ENCODE measurements at regions not wholly inside any gene's neighbourhood (a gene's known extent, or its start where the extent isn't known, plus 50 kb on each side); places are given as distances from the start of the nearest gene placed in this dataset.
"Not testable (repeated sequence)": the region's sequence is repeated elsewhere in the genome, so short reads cannot be mapped to it uniquely, and the experiment has no call there.

DNA sequence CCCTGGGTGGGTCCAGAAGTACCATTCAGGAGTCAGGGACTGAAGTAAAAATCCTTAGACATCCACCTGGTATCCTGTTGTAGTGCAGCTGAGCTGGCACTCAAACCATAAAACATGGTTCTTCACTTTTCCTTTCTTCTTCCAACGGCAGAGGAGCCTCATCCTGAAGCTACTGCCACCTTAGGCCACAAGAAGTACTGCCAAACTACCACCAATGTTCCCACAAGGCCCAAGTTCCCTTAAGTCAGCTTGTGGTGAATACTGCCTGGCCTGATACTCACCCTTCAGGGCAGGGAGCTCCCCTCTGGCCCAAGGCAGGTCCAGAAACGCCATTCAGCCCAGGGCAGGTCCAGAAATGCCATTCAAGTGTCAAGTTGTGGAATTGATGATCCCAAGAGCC lies 1053.4 kb upstream of the CITED2 start:
- DNase-seq: no peak

DNA sequence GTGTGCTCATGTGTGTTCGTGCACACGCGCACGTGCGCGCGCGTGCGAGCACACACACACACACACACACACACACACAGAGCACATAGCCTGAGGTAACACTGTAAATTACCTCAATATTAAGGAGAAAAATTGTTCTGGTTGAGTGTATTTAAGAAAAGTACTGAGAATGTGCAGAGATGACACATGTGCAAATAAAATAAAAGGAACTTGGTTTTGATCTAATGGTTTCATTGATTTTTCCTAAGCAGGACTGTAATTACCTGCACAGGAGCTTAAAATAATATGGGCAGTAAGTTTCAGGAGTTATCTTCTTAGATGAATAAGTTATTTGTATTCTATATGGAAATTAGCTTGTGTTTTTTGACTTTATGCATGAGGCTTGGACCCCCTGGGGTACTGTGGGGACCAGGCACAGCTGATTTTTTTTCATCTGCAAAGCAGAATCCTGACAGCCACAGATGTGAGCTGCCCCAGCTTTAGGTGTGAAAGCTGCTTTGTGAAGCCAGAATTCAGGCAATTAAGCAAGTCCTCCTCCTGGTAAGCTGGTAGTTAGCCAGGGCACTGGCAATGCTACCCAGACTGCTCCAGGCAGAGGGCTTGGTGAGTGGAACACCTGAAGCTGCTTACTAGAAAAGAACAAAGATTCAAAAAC lies 1040.6 kb upstream of the CITED2 start:
- no peak for DNase-seq

DNA sequence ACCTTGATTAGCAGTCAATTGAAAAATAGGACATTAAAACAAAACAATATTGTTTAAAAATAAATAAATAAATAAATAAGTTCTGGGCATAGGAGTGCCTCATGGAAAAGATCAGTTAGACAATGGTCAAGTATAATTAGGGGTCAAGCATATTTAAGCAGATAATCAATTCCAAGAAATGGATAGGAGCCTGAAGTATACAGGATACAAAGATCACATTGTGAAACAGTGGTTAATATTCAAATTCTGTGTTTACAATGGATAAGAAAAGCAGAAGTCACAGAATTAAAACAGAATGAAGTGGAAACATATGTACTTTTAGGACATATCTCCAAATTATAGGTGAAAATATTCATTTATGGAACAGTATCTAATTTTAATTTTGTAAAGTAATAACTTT lies 1028.6 kb upstream of the CITED2 start:
- DNase-seq: no peak

DNA sequence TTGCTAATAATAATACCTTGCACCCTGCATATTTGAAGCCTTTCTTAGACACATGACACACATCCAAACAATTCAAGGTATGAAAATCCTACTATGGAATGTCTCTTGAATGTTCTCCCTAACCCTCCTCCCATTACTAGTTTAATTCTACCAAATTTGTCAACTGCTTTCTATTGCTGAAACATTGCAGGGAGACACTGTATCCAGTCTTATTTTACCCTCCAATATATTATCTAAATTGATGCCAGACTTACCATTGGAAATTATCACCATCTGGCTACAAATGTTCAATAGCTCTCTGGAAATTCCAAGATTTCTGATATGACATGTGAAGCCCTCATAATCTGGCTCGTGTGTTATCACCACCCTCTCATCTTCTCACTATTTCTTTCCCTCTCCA lies 1027.3 kb upstream of the CITED2 start:
- no peak for DNase-seq

DNA sequence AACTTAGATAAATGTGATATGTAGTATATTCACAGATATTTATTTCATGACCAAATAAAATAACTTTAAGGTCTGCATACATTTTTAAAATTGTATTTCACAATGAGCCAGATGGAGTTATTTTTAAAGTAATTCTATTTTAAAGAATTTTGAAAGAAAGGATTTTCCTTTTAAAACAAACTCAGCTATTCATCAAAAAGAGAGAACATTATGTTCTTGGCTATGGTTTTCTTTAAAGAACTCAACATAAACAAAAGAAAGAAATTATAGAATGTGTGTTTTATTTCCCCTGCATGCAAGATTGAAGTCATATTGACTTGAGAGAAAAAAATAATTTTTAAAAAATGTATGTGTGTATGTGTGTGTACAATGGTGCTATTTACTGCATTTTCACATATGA lies 1023.6 kb upstream of the CITED2 start:
- no peak for DNase-seq

DNA sequence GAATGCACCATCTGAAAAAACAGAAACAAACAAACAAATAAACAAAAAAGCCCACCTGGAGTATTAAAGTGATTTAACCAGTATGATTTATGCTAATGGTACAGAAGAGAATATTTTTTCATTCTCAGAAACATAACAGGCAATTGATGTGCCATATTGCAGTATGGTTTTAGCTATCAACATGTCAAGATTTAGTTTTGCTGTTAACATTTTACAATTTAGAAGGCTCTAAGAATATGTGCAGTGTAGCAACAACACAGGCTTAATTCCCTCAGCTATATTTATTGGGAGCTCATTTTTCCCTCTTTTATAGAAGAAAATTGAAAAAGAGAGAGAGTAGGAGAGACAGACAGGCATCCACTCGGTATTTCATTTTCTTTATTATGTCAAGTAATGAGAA lies 1022.7 kb upstream of the CITED2 start:
- no peak for DNase-seq

DNA sequence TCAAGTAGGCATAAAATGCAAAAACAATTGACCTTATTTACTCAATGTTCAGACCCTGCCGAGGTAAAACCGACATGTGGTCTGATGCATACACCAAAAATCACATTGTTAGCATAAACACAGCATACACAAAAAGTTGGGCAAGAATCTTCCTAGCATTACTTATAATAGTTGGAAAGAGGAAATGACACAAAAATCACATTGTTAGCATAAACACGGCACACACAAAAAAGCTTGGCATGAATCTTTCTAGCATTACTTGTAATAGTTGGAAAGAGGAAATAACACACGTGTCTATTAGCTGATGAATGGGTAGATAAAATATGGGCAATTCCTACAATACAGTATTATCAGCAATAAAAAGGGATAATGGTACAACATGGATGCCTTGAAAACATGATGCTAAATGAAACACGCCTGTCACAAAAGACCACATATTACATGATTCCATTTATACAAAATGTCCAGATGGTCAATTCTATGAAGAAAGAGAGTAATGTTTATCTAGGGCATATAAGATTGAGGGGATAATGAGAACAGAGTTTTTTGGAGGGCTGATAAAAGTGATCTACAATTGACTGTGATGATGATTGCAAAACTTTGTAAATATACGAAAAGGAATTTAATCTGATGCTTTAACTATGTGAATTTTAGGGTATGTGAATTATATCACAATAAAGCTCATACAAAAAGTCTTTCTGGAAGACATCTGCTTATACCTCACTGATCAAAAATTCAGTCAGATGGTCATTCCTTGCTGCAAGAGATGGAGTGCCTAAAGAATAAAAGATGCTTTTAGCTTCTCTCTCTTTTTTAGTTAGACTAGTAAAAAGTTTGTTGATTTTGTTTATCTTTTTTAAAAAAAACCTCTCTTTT lies 1019.5 kb upstream of the CITED2 start:
- no peak for DNase-seq

DNA sequence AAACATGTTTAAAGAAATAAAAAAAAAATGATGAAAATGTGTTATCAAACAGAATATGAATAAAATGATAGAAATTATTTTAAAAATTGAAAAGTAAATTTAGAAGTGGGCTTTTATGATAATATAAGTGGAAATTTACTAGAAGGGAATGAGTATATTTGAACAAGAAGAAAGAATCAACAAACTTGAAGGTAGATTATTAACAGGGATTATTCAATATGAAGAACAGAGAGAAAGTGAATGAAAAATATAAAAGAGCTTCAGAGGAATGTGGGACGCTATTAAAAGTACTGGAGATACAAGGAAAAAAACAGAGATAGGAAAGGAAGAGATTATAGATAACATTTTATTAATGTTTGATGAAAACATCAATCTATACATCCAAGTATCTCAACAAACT lies 1014.4 kb upstream of the CITED2 start:
- DNase-seq: no peak

DNA sequence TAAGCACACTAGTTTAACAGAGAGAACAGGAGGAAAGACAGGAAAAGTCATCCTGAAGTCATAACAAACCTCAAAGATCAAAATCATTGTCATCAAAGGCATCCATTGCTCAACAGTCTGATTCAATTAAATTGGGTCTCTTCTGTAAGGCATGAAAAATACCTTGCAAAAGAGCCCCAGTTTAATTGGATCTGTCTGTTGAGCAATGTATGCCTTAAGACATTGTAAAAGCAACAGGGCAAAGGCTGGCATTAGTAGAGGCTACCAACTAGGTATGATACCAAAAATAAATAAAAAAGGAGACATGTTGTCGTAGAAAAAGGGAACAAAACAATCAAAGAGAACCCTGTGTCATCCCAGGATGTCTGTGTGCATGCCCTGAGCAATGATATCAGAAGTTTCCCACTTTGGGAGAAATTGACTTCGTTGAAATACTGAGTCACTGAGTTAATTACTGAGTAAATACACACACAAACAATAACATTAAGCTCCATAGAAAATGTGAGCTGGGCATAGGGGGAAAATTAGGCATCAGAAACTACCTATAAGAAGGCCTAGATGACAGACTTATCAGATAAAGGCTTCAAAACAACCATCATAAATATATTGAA lies 1013.8 kb upstream of the CITED2 start:
- DNase-seq: no peak

DNA sequence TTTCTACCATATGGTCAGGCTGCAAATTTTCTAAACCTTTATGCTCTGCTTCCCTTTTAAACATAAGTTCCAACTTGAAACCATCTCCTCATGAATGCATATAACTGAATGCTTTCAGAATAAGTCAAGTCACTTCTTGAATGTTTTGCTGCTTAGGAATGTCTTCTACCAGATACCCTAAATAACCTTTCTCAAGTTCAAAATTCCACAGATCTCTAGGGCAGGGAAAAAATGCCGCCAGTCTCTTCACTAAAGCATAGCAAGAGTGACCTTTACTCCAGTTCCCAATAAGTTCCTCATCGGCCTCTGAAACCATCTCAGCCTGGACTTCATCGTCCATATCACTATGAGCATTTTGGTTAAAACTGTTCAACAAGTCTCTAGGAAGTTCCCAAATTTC lies 1011.2 kb upstream of the CITED2 start:
- DNase-seq: no peak

DNA sequence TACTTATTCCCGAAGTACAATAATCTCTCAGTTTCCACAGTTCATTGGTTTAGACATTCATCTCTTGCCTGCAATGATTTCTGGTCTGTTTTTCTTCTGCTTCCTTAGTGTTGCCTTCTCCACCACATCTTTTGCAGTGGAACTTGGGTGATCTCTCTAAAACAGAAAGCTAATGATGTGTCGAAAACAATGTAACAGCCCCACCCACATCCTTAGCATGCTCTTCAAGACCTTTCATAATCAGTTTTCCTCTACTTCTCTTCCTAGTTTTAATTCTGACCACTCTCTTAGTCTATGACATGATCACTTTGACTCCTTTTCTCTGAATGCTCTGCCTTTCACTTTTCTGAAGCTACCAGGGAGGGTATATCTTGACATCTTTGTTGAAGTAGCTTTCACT lies 1007.9 kb upstream of the CITED2 start:
- DNase-seq: no peak

DNA sequence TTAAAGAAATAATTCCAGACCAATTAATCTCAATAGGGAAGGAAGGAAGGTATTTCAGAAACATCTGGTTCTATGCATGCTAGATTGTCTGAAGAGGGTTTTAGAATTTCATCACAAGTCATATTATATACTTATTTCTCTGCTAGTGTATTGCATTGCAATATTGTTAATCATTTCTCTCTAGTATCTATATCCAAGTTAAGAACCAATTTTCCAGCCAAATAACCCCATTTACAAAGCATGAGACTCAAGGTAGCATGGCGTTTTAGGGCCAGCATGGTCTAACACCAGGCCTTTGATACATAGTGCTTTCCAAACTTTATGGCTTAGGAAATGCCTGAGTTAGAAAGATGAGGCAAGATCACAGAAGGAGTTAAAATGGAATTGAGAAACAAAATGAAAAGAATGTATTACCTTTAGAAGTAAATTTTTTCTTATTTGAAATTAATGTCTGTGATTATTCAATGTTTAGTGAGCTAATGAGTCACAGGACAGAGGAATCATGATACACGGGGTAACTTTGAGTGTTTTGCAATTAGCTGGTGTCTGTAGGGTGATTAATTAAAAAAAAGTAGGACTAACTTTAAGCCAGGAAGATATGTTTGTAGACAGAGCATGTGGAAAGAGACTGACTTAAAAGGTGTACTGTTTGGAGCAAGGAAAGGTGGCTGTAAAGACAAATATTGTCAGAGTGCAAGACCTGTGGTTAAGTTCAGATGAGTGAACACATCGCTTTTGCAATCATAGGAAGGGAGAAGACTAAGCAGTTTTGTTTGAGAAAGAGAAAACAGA lies 1006.2 kb upstream of the CITED2 start:
- DNase-seq: no peak

DNA sequence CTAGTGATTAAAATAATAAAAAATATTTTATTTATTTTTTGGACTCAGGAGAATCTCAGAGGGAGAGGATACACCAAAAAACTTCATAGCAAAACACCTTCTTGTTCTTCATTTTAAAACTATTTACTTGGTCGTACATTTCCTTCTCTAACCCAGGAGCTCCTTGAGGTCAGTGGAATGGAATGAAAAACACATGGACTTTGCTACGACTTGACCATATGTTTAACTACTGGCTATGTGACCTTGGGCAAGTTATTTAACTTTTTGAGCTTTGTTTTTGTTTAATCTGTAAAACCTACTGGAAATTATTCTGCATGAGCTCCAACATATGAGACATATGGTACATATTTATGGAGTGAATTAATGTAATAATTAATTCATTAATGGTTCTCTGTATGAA lies 1005.5 kb upstream of the CITED2 start:
- no peak for DNase-seq

DNA sequence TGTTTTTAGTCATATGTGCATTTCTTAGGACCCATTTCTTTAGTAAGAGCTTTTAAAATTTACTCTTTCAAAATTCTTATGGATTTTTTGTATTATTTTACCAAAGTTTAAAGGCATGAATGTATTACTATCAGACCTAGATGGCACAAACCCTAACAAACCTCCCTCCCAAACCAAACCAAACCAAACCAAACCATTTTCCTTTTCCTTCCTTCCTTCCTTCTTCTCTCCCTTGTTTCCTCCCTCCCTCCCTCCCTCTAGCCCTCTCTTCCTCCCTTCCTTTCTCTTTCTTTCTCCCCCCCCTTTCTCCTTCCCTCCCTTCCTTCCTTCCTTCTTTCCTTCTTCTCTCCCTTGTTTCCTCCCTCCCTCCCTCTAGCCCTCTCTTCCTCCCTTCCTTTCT lies 1001.8 kb upstream of the CITED2 start:
- no peak for DNase-seq

DNA sequence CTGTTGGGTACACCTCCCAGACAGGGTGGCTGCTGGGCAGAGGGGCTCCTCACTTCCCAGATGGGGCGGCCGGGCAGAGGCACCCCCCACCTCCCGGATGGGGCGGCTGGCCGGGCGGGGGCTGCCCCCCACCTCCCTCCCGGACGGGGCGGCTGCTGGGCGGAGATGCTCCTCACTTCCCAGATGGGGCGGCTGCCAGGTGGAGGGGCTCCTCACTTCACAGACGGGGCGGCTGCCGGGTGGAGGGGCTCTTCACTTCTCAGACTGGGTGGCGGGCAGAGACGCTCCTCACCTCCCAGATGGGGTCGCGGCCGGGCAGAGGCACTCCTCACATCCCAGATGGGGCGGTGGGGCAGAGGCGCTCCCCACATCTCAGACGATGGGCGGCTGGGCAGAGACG lies 999.3 kb upstream of the CITED2 start:
- not testable (repeated sequence) for DNase-seq

DNA sequence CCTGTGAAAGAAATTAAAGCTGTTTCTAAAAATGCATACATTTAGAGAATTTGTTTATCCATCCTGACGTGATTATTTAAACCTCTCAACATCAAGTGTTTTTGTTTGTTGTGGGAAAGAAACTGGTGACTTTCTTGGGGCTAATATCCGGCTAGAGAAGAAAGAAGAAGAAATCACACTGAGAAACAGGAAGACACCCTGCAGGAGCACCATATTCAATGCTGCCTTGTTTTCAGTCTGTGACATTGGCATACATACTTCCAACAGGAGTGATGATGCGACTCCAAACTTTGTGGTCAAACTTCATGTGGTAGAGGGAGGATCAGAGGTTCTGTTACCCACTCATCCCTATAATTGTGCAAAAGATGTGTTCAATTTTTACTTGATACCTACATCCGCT lies 997.6 kb upstream of the CITED2 start:
- DNase-seq: no peak

DNA sequence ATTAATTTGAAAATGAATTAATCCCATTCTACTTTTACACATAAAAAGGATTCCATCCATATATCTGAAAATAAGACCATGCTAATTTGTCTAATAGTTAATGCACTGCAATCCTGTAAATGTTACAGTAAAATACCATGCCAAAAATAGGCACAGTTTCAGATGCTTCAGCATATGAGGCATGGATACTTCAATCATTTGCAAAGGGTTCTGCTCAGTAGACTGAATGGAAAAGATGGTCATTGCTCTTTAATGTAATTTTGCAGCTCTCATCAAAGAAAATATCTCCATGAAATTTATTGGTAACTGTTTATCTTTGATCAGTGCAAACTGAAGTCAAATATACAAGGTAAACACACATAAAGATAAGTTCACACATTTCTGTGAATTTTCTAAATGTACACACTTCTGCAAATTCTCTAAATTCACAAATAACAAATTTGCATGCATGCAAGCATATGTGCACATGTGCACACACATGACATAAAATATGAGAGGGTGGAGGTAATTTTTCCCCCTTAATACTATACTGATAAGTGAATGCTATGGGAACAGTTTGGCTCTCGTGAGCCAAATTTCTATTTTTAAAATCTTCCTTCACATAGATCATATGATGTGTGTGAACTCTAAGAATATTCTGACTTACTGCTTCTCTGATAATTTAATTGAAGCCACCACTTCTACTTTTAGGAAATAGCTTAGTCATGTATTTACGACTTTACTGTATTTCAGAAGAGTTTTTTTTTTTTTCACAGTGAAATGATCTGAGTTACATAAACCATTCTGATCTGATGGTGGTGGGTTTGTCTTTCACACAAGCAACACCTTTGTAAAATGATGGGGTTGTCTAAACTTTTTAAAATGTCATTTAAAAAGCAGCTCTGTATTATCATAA lies 996.8 kb upstream of the CITED2 start:
- DNase-seq: no peak

DNA sequence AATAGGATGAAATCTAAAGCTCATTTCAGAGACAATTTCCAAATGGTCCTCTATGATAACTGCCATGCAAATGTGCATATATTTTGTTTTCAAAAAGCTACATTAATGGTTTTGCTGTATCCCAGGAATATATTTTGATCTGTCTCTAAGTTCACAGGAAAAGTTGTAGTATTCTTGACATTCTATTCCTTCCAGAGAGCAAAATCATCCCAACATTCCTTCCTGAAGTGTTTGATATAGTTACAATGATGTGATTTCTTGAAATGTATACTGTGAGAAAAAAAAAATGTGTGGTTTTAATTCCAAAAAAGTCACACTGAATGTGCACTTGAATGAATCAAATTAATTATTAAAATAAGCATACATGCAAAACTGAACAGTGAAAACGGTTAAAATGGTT lies 996.0 kb upstream of the CITED2 start:
- no peak for DNase-seq

DNA sequence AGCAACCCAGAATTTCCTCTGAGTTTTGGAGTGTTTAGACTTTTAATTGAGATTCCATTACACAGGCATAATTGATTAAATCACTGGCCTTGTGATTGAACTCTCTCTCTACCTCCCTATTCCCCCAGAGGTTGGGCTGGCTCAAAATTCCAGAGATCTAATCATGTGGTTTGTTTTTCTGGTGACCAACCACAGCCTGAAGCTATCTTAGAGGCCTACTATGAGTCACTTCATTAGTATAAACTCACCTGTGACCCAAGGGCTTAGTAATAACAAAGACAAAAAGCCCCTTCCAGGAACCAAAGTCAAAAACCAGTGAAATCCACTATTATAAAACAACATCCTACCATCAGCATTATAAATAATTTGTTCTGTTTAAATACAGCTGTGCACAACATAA lies 992.5 kb upstream of the CITED2 start:
- DNase-seq: no peak

DNA sequence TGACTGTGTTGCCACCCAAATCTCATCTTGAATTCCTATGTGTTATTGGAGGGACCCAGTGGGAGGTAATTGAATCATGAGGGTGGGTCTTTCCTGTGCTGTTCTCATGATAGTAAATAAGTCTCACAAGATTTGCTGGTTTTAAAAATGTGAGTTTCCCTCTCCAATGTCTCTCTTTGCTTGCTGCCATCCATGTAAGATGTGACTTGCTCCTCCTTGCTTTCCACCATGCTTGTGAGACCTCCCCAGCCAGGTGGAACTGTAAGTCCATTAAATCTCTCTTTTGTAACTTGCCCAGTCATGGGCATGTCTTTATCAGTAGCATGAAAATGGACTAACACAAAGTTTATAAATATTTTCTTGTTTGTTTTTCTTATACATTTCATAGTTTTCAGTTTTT lies 990.5 kb upstream of the CITED2 start:
- DNase-seq: no peak

DNA sequence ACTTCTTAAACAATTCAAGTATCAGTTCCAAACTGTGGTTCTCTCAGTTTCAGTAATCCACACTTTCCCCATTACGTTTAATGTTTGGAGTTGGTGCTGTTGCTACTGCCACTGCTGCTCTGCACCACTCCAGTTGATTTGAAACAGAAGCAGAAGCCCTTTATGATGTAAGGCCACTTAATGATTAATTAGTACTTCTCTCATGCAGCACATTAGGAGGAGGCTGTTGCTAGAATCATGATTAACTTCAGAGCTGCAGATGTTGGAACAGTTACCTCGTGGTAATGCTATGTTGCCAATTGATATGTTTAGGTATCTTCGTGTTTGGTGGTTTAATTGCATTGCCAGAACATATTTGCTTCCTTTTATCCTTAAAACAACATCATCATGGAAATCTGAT lies 986.2 kb upstream of the CITED2 start:
- DNase-seq: no peak

DNA sequence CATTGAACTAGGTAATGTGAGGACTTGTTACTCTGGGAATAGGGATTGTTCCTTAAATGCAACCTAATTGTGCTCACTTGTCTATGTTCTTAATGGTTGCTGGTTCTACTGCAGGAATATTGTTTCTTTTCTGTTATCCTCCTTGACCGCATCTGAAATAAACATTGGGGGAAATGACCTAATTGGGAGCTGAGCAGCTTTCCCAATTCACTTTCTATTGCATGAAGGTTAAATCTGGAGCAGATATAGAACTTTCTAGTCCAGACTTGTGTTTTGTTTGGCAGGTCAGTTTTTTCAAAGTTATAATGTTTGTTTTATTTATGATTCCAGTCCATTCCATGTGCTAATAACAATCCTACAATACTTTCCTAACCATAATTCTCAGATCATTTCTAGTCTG lies 981.0 kb upstream of the CITED2 start:
- no peak for DNase-seq

All from SHP77 (cell line).